ENCODE measurements at regions not wholly inside any gene's neighbourhood (a gene's known extent, or its start where the extent isn't known, plus 50 kb on each side); places are given as distances from the start of the nearest gene placed in this dataset.

GRCh38 chr6:166842607-166843006, 113.7 kb downstream of the RNASET2 start:
- no peak for DNase-seq

DNA sequence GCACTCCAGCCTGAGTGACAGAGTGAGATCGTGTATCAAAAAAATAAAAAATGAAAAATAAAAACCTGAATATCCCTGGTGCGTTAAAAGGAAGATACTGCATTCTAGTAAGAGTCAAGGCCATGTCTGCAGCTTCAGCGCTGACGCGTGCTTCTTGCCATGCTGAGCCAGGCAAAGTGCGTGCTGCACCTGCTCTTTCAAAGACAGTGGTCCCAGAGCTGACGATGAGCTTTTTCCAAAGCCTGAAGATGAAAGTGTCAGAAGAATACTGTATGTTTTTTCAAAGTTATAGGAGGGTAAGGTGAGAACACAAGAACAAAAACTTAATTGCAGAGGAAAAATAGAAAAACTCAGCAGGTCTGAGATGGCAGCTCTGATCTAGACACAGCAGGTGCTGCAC, 115.1 kb downstream of the RNASET2 start:
- DNase-seq = no peak

DNA sequence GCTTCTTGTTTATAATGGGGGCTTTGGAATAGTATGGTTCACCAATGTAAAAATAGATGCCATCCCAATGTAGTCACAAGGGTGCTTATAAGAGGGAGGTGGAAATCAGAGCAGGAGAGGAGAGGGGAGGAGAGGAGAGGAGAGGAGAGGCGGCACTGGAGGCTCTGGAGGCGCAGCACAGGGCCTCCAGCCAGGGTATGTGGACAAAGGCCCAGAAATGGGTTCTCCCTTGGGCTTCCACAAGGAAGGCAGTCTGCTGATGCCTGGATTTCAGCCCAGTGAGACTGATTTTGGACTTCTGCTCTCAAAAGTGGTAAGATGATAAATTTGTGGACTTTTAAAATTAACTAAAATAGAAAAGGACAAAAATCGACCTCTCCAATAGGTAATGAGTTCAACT, 116.8 kb downstream of the RNASET2 start:
- DNase-seq = no peak

- DNase-seq = no peak
Measured at GRCh38 chr6:166838987-166839386, 117.4 kb downstream of the RNASET2 start.

- DNase-seq = no peak
Measured at GRCh38 chr6:166836785-166837718, 119.3 kb downstream of the RNASET2 start.

GRCh38 chr6:166834049-166834448, 122.3 kb downstream of the RNASET2 start:
- no peak for DNase-seq

DNA sequence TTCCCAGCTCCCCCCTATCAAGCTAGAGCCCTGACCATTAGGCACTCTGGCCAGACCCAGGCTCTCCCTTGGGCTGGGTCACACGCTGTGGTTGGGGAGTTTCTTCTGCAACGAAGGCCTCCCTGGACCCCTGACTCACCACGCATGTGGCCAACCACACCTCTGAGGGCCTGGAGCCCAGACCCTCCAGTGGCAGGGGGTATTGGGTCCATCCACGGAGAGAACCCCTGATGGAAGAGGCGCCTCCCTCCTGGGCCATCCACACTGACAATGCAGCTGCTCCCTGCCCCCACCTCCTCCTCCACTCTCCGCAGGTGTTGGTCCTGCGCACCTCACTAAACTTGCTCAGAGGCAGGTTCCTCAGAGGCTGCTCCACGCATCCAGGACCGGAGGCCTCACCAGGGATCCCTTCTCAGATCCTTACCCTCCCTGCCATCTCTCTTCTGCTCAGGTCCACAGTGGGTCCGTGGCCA, 125.4 kb downstream of the RNASET2 start:
- no peak for DNase-seq

GRCh38 chr6:166830185-166830890, 126.0 kb downstream of the RNASET2 start:
- no peak for DNase-seq

- DNase-seq = no peak
Measured at GRCh38 chr6:166826264-166826663, 130.1 kb downstream of the RNASET2 start.

GRCh38 chr6:166825553-166826145, 130.7 kb downstream of the RNASET2 start:
- DNase-seq = no peak

GRCh38 chr6:166824880-166825250, 131.5 kb downstream of the RNASET2 start:
- no peak for DNase-seq

DNA sequence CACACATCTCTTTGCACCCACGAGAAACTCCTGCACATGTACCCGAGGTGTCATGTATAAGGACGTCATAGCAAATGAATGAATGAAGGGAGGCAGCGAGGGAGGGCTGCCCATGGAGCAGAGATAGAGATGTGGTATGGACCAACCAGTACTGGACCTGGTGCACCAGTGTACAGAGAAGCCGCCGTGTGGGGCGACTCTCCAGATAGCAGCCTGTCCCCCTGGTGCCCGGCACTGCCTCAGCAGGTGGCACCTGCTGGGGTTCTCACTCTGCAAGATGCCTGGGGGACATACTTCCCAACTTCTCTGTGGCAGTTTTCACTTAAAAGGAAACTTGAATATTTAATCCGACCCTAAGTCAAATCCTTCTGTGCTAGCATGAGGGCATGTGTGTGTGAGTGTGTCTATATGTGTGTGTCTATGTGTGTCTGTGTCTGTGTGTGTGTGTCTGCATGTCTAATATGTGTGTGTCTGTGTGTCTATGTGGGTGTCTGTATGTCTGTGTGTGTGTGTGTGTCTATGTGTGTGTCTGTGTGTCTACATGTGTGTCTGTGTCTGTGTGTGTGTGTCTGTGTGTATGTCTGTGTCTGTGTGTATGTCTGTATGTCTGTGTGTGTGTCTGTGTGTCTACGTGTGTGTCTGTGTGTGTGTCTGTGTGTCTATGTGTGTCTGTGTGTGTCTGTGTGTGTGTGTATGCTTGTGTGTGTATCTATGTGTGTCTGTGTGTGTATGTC, 132.0 kb downstream of the RNASET2 start:
- DNase-seq = no peak

GRCh38 chr6:166822609-166823008, 133.7 kb downstream of the RNASET2 start:
- DNase-seq = no peak

DNA sequence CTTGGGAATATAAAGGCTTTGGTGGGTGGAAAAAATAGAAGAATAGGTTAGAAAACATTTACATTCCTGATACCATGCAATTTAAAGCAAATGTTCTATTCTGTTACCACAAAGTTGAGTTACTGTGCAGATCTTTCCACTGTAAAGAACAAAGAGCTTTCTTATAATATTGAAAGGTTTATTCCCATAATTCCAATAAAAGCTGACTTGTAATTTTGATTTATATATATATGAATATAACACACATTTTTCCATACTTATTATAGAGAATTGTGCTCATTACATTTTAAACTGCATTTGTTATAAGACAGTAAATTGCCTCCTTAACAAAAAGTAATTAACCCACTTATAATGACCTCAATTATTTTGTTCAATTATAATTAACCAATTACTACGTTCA, 135.9 kb downstream of the RNASET2 start:
- DNase-seq = no peak

DNA sequence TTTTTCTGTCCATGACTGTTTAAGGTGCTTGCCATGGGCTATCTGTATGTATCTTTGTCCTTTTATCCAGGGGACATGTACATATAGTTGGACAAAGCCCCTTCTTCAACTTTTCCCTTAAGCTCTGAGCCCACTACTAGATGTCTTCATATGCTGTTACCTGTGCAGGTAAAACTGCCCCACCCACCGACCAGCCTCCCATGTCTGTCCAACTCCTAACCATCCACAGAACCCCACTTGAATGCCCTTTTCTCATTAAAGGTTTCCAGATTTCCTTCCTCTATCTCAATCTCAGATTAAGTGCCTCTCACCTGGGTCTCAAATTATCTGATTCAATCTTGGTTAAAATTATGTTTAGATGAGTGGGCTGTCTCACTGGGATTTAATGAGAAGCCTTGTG, 136.3 kb downstream of the RNASET2 start:
- DNase-seq = no peak

GRCh38 chr6:166815629-166816028, 140.7 kb downstream of the RNASET2 start:
- no peak for DNase-seq

DNA sequence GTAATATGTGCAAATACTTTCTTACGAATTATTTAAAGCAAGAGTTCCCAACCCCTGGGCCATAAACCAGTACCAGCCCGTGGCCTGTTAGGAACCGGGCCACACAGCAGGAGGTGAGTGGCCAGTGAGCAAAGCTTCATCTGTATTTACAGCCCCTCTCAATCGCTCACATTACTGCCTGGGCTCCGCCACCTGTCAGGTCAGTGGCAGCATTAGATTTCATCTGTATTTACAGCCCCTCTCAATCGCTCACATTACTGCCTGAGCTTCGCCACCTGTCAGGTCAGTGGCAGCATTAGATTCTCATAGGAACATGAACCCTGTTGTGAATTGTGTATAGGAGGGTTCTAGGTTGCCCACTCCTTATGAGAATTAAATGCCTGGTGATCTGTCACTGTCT, 142.0 kb downstream of the RNASET2 start:
- DNase-seq = no peak

- DNase-seq = no peak
Measured at GRCh38 chr6:166813461-166813860, 142.9 kb downstream of the RNASET2 start.

GRCh38 chr6:166810864-166811263, 145.5 kb downstream of the RNASET2 start:
- no peak for DNase-seq

GRCh38 chr6:166809721-166810120, 146.6 kb downstream of the RNASET2 start:
- DNase-seq = no peak

DNA sequence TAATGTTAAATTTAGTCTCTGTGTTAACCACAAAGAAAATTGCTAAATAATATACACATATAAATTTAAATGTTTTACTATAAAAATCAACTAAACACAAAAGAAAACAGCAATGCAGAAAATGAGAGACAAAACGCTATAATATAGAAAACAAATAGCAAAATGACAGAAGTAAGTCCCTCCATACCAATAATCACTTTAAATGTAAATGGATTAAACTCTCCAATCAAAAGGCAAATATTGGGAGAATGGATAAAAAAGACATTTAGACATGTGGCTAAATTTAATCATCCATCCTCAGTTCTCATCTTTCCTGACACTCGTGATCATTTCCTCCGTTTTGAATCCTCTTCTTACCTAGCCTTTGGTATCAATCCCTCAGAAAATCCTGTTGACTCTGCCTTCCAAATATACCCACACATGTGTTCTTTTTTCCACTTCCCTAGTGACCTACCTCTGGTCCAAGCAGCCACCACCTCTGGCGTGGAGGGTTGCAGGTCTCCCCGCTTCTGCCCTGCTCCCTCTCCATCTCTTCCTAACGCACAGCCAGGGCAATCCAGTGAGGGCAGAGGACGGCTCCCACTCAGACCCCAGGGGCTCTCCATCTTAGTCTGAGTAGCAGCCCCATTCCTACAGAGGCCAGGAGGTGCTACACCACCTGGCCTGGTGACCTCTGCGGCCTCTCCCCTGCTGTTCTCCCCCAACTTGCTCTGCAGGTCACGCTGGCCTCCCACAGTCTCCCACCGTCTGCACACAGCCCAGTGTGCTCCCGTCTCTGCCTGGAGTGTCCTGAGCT, 149.2 kb downstream of the RNASET2 start:
- DNase-seq = no peak

All from occipital lobe (tissue), 1 donor.